ENCODE measurements at regions not wholly inside any gene's neighbourhood (a gene's known extent, or its start where the extent isn't known, plus 50 kb on each side); places are given as distances from the start of the nearest gene placed in this dataset.

GRCh38 chr13:63163903-63164302 is 1748.3 kb upstream of the PCDH20 start:
- TF ChIP-seq CTCF (IDR thresholded peaks at IDR 0.05; ENCODE audit: insufficient read depth, low read length, poor library complexity, severe bottlenecking): no peak
- no peak for TF ChIP-seq EZH2phosphoT487 (conservative IDR thresholded peaks at IDR 0.05; ENCODE audit: low read length)

Data from SU-DHL-6 (cell line).